ENCODE measurements at regions not wholly inside any gene's neighbourhood (a gene's known extent, or its start where the extent isn't known, plus 50 kb on each side); places are given as distances from the start of the nearest gene placed in this dataset.

GRCh38 chrX:140177821-140178220 lies 212.5 kb upstream of the CXorf66 start:
- TF ChIP-seq CTCF (IDR thresholded peaks at IDR 0.05) (no peak), POLR2A (IDR thresholded peaks at IDR 0.05) (no peak)

All from adrenal gland (tissue), 5 donors.